GM12878 (cell line): ENCODE measurements at regions not wholly inside any gene's neighbourhood (a gene's known extent, or its start where the extent isn't known, plus 50 kb on each side); places are given as distances from the start of the nearest gene placed in this dataset.
A peak's percentile ranks its signal among the peaks of the same experiment; 100 is the strongest.

Experiments
- ATAC-seq: fragments of 200-7000 bp; cut with Tn5 transposase; 3 replicates; pipeline ENCODE4 v1.9.1; 2020; ENCODE audit warnings: mild to moderate bottlenecking, moderate library complexity
- BruUV-seq: library from RNA; stranded (reverse); fragments of 400-500 nt; replicated peaks from 2 replicates; lab custom pipeline; 2021; lab: Mats Ljungman, UMichigan
- CTCF ChIA-PET: fragments of 300-600 bp; sonication (Branson Sonifier 250); formaldehyde crosslinking; extraction: SDS; loops from one replicate; lab custom pipeline; 2021; ENCODE audit warnings: inconsistent platforms; lab: Yijun Ruan, JAX
- POLR2A ChIA-PET: fragments of 350-600 bp; formaldehyde crosslinking; extraction: SDS; loops from one replicate; lab custom pipeline; 2021; ENCODE audit warnings: inconsistent platforms; lab: Charles Lee
- RAD21 ChIA-PET: fragments of 300-600 bp; sonication (Branson Sonifier 250); formaldehyde crosslinking; loops from one replicate; lab custom pipeline; 2023; ENCODE audit warnings: antibody characterized with exemption; ENCODE audit not compliant: unreplicated experiment; lab: Charles Lee
- SMC1A ChIA-PET: fragments of 300-600 bp; sonication (Branson Sonifier 250); formaldehyde crosslinking; loops from one replicate; lab custom pipeline; 2023; ENCODE audit not compliant: unreplicated experiment, uncharacterized antibody; lab: Charles Lee
- DNase-seq: peaks from one replicate; pipeline ENCODE4 v3.0.0-alpha.2; 2011; ENCODE audit warnings: low read depth, low spot score
- FAIRE-seq: peaks from 3 replicates; lab custom pipeline; 2011; peaks lifted over from hg19 to GRCh38; lab: Jason Lieb, UNC
- H2AFZ ChIP-seq: 2 replicates; pipeline ENCODE4 v1.6.0; 2011; ENCODE audit warnings: low read depth, low read length, control low read depth; ENCODE audit not compliant: control insufficient read depth
- H3K27ac ChIP-seq: 2 replicates; pipeline ENCODE4 v1.5.1; 2011; ENCODE audit warnings: control low read depth; ENCODE audit not compliant: control insufficient read depth, insufficient read depth
- H3K27me3 ChIP-seq, 2 experiments: replicated peaks in 1 of 2; 2 replicates each; pipeline versions ENCODE4 v1.6.0 to v1.6.1; 2011; ENCODE audit warnings: low read length in 1 of 2; ENCODE audit not compliant: control insufficient read depth in 2 of 2, insufficient read depth in 2 of 2
- H3K36me3 ChIP-seq, 2 experiments: 2 replicates each; pipeline ENCODE4 v1.5.1; 2011; ENCODE audit warnings: low read length in 1 of 2; ENCODE audit not compliant: control insufficient read depth in 2 of 2, insufficient read depth in 2 of 2
- H3K4me1 ChIP-seq: 2 replicates; pipeline ENCODE4 v1.6.1; 2011; ENCODE audit warnings: mild to moderate bottlenecking, low read length, moderate library complexity, mixed read lengths; ENCODE audit not compliant: control insufficient read depth, insufficient read depth
- H3K4me2 ChIP-seq: 2 replicates; pipeline ENCODE4 v1.6.0; 2011; ENCODE audit warnings: control low read depth; ENCODE audit not compliant: control insufficient read depth, insufficient read depth
- H3K4me3 ChIP-seq: fragments of 200-600 bp; sonication (generic); 2 replicates; pipeline ENCODE4 v1.5.1; 2016
- H3K79me2 ChIP-seq: 2 replicates; pipeline ENCODE4 v1.6.0; 2011; ENCODE audit warnings: low read length; ENCODE audit not compliant: control insufficient read depth, insufficient read depth
- H3K9ac ChIP-seq: 2 replicates; pipeline ENCODE4 v1.8.0; 2011; ENCODE audit warnings: low read length, control low read depth, mixed read lengths; ENCODE audit not compliant: control insufficient read depth, insufficient read depth
- H3K9me3 ChIP-seq: replicated peaks from 3 replicates; pipeline ENCODE4 v1.5.1; 2011; ENCODE audit warnings: mild to moderate bottlenecking, low read length; ENCODE audit not compliant: control insufficient read depth, insufficient read depth
- H4K20me1 ChIP-seq: 2 replicates; pipeline ENCODE4 v1.6.0; 2011; ENCODE audit not compliant: control insufficient read depth, insufficient read depth
- BHLHE40 ChIP-seq, 2 experiments: fragments of 450-650 bp in 1 of 2; IDR thresholded peaks; 2 replicates each; pipeline ENCODE4 v1.6.1; 2011 to 2017; ENCODE audit warnings: low read depth in 2 of 2, borderline replicate concordance in 1 of 2, improper control_type of control experiment in 1 of 2, low read length in 1 of 2, mild to moderate bottlenecking in 1 of 2
- DPF2 ChIP-seq: fragments of 450-650 bp; IDR thresholded peaks from 2 replicates; pipeline ENCODE4 v1.6.1; 2017; ENCODE audit warnings: mild to moderate bottlenecking
- E2F8 ChIP-seq: fragments of 450-650 bp; IDR thresholded peaks from 2 replicates; pipeline ENCODE4 v1.6.1; 2018; ENCODE audit warnings: mild to moderate bottlenecking, low read depth, moderate library complexity; ENCODE audit not compliant: partially characterized antibody
- EZH2 ChIP-seq: IDR thresholded peaks from 2 replicates; pipeline ENCODE4 v1.6.1; 2012; ENCODE audit warnings: low read depth, mild to moderate bottlenecking, control low read depth, inconsistent platforms, low read length, borderline replicate concordance; ENCODE audit not compliant: control insufficient read depth
- IRF4 ChIP-seq: IDR thresholded peaks from 2 replicates; pipeline ENCODE4 v1.6.1; 2011; ENCODE audit warnings: low read depth, low read length
- NRF1 ChIP-seq: conservative IDR thresholded peaks from 2 replicates; pipeline ENCODE4 v1.6.1; 2011; ENCODE audit warnings: mild to moderate bottlenecking, low read depth, low read length, improper control_type of control experiment
- WRNIP1 ChIP-seq: IDR thresholded peaks from 2 replicates; pipeline ENCODE4 v1.6.1; 2011; ENCODE audit warnings: low read depth, low read length, improper control_type of control experiment, borderline replicate concordance
- WGBS: methylation state at CpG from one replicate; pipeline ENCODE4 v1.1.6; 2016; ENCODE audit warnings: low lambda C conversion rate; ENCODE audit not compliant: insufficient replicate concordance, insufficient coverage; ENCODE audit errors: missing lambda C conversion rate; 5-methylcytosine and 5-hydroxymethylcytosine counted together
- in situ Hi-C: fragments of 300-500 bp; cut with MboI; formaldehyde crosslinking; loops from 9 replicates; pipeline ENCODE4 v1.14.3; 2018; ENCODE audit warnings: mixed read lengths
- intact Hi-C: fragments of 100-400 bp; cut with micrococcal nuclease; formaldehyde crosslinking; loops from one replicate; pipeline ENCODE4 v1.14.2; 2022; ENCODE audit not compliant: unreplicated experiment

- TF ChIP-seq E2F8: no peak
- TF ChIP-seq NRF1: no peak
- no peak for TF ChIP-seq DPF2
- TF ChIP-seq IRF4: no peak
Measured at GRCh38 chr6:144564202-144564601, 279.1 kb downstream of the UTRN start (continued).

- Histone ChIP-seq H4K20me1 (no peaks in the 10 kb centered on the region), H2AFZ (no peak overlapping the region), H3K36me3 (peaks cover 0 to 3% of the 10 kb centered on the region in 2 experiments; a peak in 1 of 4 replicates), H3K27me3 (no peaks in the 10 kb centered on the region), H3K9ac (no peak overlapping the region), H3K4me1 (no peaks in the 10 kb centered on the region), H3K79me2 (no peaks in the 10 kb centered on the region), H3K4me2 (no peak overlapping the region), H3K27ac (no peak overlapping the region), H3K4me3 (no peak overlapping the region), H3K9me3 (no peaks in the 10 kb centered on the region)
- no peak for DNase-seq
- peak; percentile 22; the same call in 2 of the 3 replicates for ATAC-seq
- ChIA-PET SMC1A (interaction anchor here (1.2 to 2.2 kb wide), 3 partner anchors 10 to 57 kb away, joined by 3 to 8 read pairs (median 4); no protein-coding TSS in a partner anchor), CTCF (interaction anchor here (1.1 to 2.0 kb wide), 3 partner anchors 11 to 18 kb away, joined by 3 to 8 read pairs (median 4); no protein-coding TSS in a partner anchor), RAD21 (no interaction called here), POLR2A (no interaction called here)
- BruUV-seq: no TSS peak
- intact Hi-C loops (no loop called here), in situ Hi-C loops (no loop called here)
- FAIRE-seq: peak; percentile 27
- no peak for TF ChIP-seq BHLHE40 (IDR thresholded peaks at IDR 0.05; ENCODE audit: borderline replicate concordance in 1 of 2, low read depth in 2 of 2, low read length in 1 of 2)
- no peak for TF ChIP-seq EZH2
- TF ChIP-seq WRNIP1: no peak
- WGBS: 79% methylated on average over 3 of the region's 3 CpGs
Measured at GRCh38 chr6:144566868-144567615, 281.9 kb downstream of the UTRN start.
